ENCODE measurements at regions not wholly inside any gene's neighbourhood (a gene's known extent, or its start where the extent isn't known, plus 50 kb on each side); places are given as distances from the start of the nearest gene placed in this dataset.

- in situ Hi-C loops (cut with HindIII; ENCODE audit: low pct_unique_long_range_greater_than_20kb, low sequenced_read_pairs) = no loop called here
- no peak for DNase-seq (ENCODE audit: low read depth in 1 of 2, low spot score in 1 of 2)
- no peak for TF ChIP-seq JUND (IDR thresholded peaks at IDR 0.05; ENCODE audit: low read depth)
Measured at GRCh38 chr17:79148584-79148983, 74.0 kb downstream of the ENGASE start.

- TF ChIP-seq JUND (IDR thresholded peaks at IDR 0.05; ENCODE audit: low read depth) = no peak
- in situ Hi-C loops (cut with HindIII; ENCODE audit: low pct_unique_long_range_greater_than_20kb, low sequenced_read_pairs) = no loop called here
- DNase-seq (ENCODE audit: low read depth in 1 of 2, low spot score in 1 of 2) = no peak
Measured at GRCh38 chr17:79147746-79148506, 73.3 kb downstream of the ENGASE start.

DNA sequence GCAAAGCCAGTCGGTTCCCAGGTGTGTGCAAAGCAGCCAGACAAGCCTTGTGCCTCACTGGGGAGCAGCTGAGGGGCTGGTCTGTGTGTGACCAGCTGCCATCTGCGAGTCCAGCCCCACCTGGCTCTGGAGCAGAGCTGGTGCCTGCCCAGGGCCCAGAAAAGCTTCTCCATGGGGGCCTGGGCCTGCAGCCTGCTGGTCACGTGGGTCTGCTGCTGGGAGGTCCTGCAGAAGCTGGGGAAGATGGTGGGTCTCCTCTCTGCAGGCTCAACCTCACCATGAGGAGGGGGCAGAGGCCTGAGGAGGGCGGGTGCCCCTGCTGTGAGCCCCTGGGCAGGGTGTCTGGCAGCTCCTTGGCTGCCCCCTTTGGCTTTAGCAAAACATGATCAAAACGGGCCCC is 71.9 kb downstream of the ENGASE start:
- in situ Hi-C loops (cut with HindIII; ENCODE audit: low pct_unique_long_range_greater_than_20kb, low sequenced_read_pairs) = no loop called here
- no peak for DNase-seq (ENCODE audit: low read depth in 1 of 2, low spot score in 1 of 2)
- TF ChIP-seq JUND (IDR thresholded peaks at IDR 0.05; ENCODE audit: low read depth) = no peak

- no peak for TF ChIP-seq JUND (IDR thresholded peaks at IDR 0.05; ENCODE audit: low read depth)
- no peak for DNase-seq (ENCODE audit: low read depth in 1 of 2, low spot score in 1 of 2)
Measured at GRCh38 chr17:79145548-79145947, 70.9 kb downstream of the ENGASE start.

DNA sequence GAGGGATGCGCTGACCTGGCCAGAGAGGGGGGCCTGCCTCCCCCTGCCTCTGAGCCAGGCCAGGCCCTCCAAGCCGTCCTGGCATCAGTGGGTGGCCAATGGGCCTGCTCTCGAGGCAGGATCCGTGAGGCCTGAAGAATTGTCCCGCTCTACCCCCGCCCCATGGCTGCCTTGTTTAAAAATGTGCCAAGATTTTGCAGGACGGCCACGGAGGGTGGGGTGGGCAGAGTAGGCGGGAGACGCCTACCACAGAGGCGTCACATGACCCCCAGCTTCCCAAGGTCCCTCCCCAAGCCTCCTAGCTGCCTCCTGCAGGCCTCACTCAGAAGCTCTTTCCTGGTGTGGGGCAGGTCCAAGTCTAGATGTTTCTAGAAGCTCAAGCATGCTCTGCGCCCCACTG is 69.5 kb downstream of the ENGASE start:
- no peak for DNase-seq (ENCODE audit: low read depth in 1 of 2, low spot score in 1 of 2)
- in situ Hi-C loops (cut with HindIII; ENCODE audit: low pct_unique_long_range_greater_than_20kb, low sequenced_read_pairs) = no loop called here
- TF ChIP-seq JUND (IDR thresholded peaks at IDR 0.05; ENCODE audit: low read depth) = no peak

More at GRCh38 chr17:79145548-79145947, 70.9 kb downstream of the ENGASE start:
- in situ Hi-C loops (cut with HindIII; ENCODE audit: low pct_unique_long_range_greater_than_20kb, low sequenced_read_pairs) = no loop called here

DNA sequence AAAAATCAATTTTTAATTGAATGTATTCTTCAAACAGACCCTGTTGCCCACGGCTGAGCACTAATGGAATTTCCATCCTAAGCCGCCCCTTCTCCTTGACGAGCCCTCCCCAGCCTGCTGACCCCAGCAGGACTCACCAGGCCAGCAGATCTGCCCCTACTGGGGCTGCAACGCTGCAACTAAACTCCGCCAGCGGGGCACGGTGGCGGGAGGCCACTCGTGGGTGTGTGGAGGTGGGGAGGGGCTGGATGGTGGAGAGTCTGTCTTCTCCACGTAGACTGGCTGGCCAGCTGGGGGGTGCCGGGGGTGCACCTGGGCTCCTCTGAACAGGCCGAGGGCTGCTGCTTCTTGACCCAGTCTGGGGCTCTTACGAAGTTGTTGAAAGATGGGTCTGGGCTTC is 67.8 kb downstream of the ENGASE start:
- in situ Hi-C loops (cut with HindIII; ENCODE audit: low pct_unique_long_range_greater_than_20kb, low sequenced_read_pairs) = no loop called here
- no peak for TF ChIP-seq JUND (IDR thresholded peaks at IDR 0.05; ENCODE audit: low read depth)
- no peak for DNase-seq (ENCODE audit: low read depth in 1 of 2, low spot score in 1 of 2)

- in situ Hi-C loops (cut with HindIII; ENCODE audit: low pct_unique_long_range_greater_than_20kb, low sequenced_read_pairs) = no loop called here
- no peak for TF ChIP-seq JUND (IDR thresholded peaks at IDR 0.05; ENCODE audit: low read depth)
- DNase-seq (ENCODE audit: low read depth in 1 of 2, low spot score in 1 of 2) = no peak
Measured at GRCh38 chr17:79141578-79142355, 67.1 kb downstream of the ENGASE start.

DNA sequence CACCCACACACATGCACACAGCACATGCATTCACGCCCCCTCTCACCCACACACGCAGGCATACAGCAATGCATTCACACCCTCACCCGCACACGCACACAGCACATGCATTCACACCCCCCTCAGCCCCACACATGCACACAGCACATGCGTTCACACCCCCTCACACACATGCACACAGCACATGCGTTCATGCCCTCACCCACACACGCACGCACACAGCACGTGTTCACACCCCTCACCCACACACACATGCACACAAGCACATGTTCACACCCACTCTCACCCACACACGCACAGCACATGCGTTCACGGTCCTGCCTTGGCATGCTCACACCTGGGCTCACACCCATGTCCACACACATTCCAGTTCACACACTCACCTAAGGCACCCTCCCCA is 64.2 kb downstream of the ENGASE start:
- in situ Hi-C loops (cut with HindIII; ENCODE audit: low pct_unique_long_range_greater_than_20kb, low sequenced_read_pairs) = no loop called here
- TF ChIP-seq JUND (IDR thresholded peaks at IDR 0.05; ENCODE audit: low read depth) = no peak
- no peak for DNase-seq (ENCODE audit: low read depth in 1 of 2, low spot score in 1 of 2)

GRCh38 chr17:79137789-79138165 is 63.2 kb downstream of the ENGASE start:
- no peak for DNase-seq (ENCODE audit: low read depth in 1 of 2, low spot score in 1 of 2)
- no peak for TF ChIP-seq JUND (IDR thresholded peaks at IDR 0.05; ENCODE audit: low read depth)
- in situ Hi-C loops (cut with HindIII; ENCODE audit: low pct_unique_long_range_greater_than_20kb, low sequenced_read_pairs) = no loop called here

DNA sequence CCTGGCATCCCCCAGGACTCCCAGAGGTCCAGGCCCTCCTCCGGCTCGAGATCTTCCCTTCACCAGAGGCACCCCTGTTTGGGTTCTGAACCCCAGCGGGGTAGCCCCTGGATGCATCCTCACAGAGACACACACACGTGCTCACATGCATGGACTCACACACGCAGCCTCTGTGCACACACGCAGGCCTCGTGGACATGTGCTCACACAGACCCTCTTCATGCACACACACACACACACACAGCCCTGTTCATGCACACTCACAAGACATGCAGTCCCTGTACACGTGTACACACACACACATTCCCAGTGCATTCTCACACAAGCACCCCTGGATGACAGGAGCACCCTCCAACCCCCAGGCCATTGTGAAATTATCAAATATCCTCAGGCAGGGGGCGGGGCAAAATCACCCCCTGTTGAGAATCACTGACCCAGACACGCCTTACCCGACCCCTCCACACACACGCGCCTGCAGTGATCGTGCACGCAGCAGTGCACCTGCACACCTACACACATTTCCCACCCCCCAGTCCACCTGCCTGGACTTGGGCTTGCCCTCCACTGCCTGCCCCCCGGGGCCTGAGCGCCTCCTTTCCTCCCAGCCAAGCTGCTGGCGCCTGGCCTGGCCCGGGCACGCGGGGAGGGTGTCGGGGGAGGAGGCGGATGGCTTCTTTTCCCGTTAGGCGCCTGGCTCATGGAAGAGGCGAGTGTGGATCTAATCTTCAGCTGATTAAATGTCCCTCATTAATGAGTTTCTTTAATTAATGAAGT is 62.6 kb downstream of the ENGASE start:
- no peak for TF ChIP-seq JUND (IDR thresholded peaks at IDR 0.05; ENCODE audit: low read depth)
- no peak for DNase-seq (ENCODE audit: low read depth in 1 of 2, low spot score in 1 of 2)
- in situ Hi-C loops (cut with HindIII; ENCODE audit: low pct_unique_long_range_greater_than_20kb, low sequenced_read_pairs) = no loop called here

- DNase-seq (ENCODE audit: low read depth in 1 of 2, low spot score in 1 of 2) = no peak
- in situ Hi-C loops (cut with HindIII; ENCODE audit: low pct_unique_long_range_greater_than_20kb, low sequenced_read_pairs) = no loop called here
- no peak for TF ChIP-seq JUND (IDR thresholded peaks at IDR 0.05; ENCODE audit: low read depth)
Measured at GRCh38 chr17:79136596-79136995, 62.0 kb downstream of the ENGASE start.
